WTC11 (cell line): ENCODE measurements at regions not wholly inside any gene's neighbourhood (a gene's known extent, or its start where the extent isn't known, plus 50 kb on each side); places are given as distances from the start of the nearest gene placed in this dataset.
A peak's percentile ranks its signal among the peaks of the same experiment; 100 is the strongest.

Experiments used
- ATAC-seq: fragments of 200-7000 bp; cut with Tn5 transposase; 2 replicates; pipeline ENCODE4 v1.10.0; 2021; ENCODE audit warnings: mild to moderate bottlenecking, moderate library complexity
- CTCF ChIA-PET: fragments of 300-600 bp; sonication (Branson Sonifier 250); formaldehyde crosslinking; loops from one replicate; lab custom pipeline; 2021; ENCODE audit warnings: antibody characterized with exemption; lab: Charles Lee
- POLR2A ChIA-PET: fragments of 350-600 bp; sonication (Branson Sonifier 250); formaldehyde crosslinking; loops from one replicate; lab custom pipeline; 2021; ENCODE audit warnings: antibody characterized with exemption; lab: Charles Lee
- DNase-seq: peaks from one replicate; pipeline ENCODE4 v3.0.0; 2021; ENCODE audit warnings: low spot score
- H3K27ac Mint-ChIP-seq: 2 replicates; pipeline ENCODE4 v1.8.0; 2021; ENCODE audit warnings: mixed read lengths
- H3K27me3 Mint-ChIP-seq: 2 replicates; pipeline ENCODE4 v1.8.0; 2021; ENCODE audit warnings: low read depth, mild to moderate bottlenecking, moderate library complexity, mixed read lengths
- H3K36me3 Mint-ChIP-seq: 2 replicates; pipeline ENCODE4 v1.8.0; 2021; ENCODE audit warnings: mixed read lengths
- H3K4me1 Mint-ChIP-seq: 2 replicates; pipeline ENCODE4 v1.8.0; 2022; ENCODE audit warnings: mixed read lengths
- H3K4me3 Mint-ChIP-seq: 2 replicates; pipeline ENCODE4 v1.8.0; 2021; ENCODE audit warnings: mild to moderate bottlenecking, moderate library complexity, mixed read lengths
- H3K9me3 Mint-ChIP-seq: 2 replicates; pipeline ENCODE4 v1.8.0; 2021; ENCODE audit warnings: mixed read lengths
- ATF1 ChIP-seq: sonication (generic); formaldehyde crosslinking; IDR thresholded peaks from 2 replicates; pipeline ENCODE4 v1.8.1; 2023; ENCODE audit warnings: mild to moderate bottlenecking, moderate library complexity, missing genetic modification reagents
- CBFB ChIP-seq: sonication (generic); formaldehyde crosslinking; IDR thresholded peaks from 2 replicates; pipeline ENCODE4 v1.8.1; 2022; ENCODE audit warnings: mild to moderate bottlenecking, low read depth, missing genetic modification reagents
- FOXJ3 ChIP-seq: sonication (generic); formaldehyde crosslinking; IDR thresholded peaks from 2 replicates; pipeline ENCODE4 v1.9.0; 2021; ENCODE audit warnings: missing genetic modification reagents, mild to moderate bottlenecking, borderline replicate concordance
- GABPB1 ChIP-seq: sonication (generic); formaldehyde crosslinking; IDR thresholded peaks from 2 replicates; pipeline ENCODE4 v1.8.1; 2023; ENCODE audit warnings: mild to moderate bottlenecking, missing genetic modification reagents
- NR2C2 ChIP-seq: sonication (generic); formaldehyde crosslinking; IDR thresholded peaks from 2 replicates; pipeline ENCODE4 v1.8.0; 2022; ENCODE audit warnings: mild to moderate bottlenecking, missing genetic modification reagents
- OVOL2 ChIP-seq: fragments of 250-450 bp; sonication (Bioruptor Pico); IDR thresholded peaks from 2 replicates; pipeline ENCODE4 v1.9.0; 2021; ENCODE audit warnings: mild to moderate bottlenecking, borderline replicate concordance
- RELA ChIP-seq: sonication (generic); formaldehyde crosslinking; IDR thresholded peaks from 2 replicates; pipeline ENCODE4 v1.8.1; 2022; ENCODE audit warnings: missing genetic modification reagents, mild to moderate bottlenecking, borderline replicate concordance
- SMAD4 ChIP-seq: sonication (generic); formaldehyde crosslinking; IDR thresholded peaks from 2 replicates; pipeline ENCODE4 v1.8.0; 2022; ENCODE audit warnings: mild to moderate bottlenecking, missing genetic modification reagents
- SOX15 ChIP-seq: fragments of 250-450 bp; sonication (Bioruptor Pico); IDR thresholded peaks from 2 replicates; pipeline ENCODE4 v1.9.0; 2021; ENCODE audit warnings: mild to moderate bottlenecking
- SP1 ChIP-seq: sonication (generic); formaldehyde crosslinking; conservative IDR thresholded peaks from 2 replicates; pipeline ENCODE4 v1.8.1; 2022; ENCODE audit warnings: missing genetic modification reagents
- ZNF138 ChIP-seq: sonication (generic); formaldehyde crosslinking; conservative IDR thresholded peaks from 2 replicates; pipeline ENCODE4 v1.8.1; 2022; ENCODE audit warnings: mild to moderate bottlenecking, moderate library complexity, missing genetic modification reagents
- ZNF219 ChIP-seq: sonication (generic); formaldehyde crosslinking; IDR thresholded peaks from 2 replicates; pipeline ENCODE4 v1.8.0; 2023; ENCODE audit warnings: missing genetic modification reagents, mild to moderate bottlenecking, borderline replicate concordance
- ZNF263 ChIP-seq: sonication (generic); formaldehyde crosslinking; IDR thresholded peaks from 2 replicates; pipeline ENCODE4 v1.8.1; 2022; ENCODE audit warnings: low read depth, mild to moderate bottlenecking, moderate library complexity, missing genetic modification reagents
- ZNF317 ChIP-seq: sonication (generic); formaldehyde crosslinking; IDR thresholded peaks from 2 replicates; pipeline ENCODE4 v1.8.1; 2023; ENCODE audit warnings: low read depth, mild to moderate bottlenecking, moderate library complexity, missing genetic modification reagents, borderline replicate concordance
- ZNF396 ChIP-seq: fragments of 250-450 bp; sonication (Bioruptor Pico); IDR thresholded peaks from 2 replicates; pipeline ENCODE4 v1.8.0; 2021; ENCODE audit warnings: mild to moderate bottlenecking, moderate library complexity, borderline replicate concordance
- TF ChIP-seq, protein P1 (sequence below): sonication (generic); formaldehyde crosslinking; IDR thresholded peaks from 2 replicates; pipeline ENCODE4 v1.8.1; 2022; ENCODE audit warnings: mild to moderate bottlenecking, moderate library complexity, missing genetic modification reagents
- TF ChIP-seq, protein P2 (sequence below): sonication (generic); formaldehyde crosslinking; IDR thresholded peaks from 2 replicates; pipeline ENCODE4 v1.8.0; 2022; ENCODE audit warnings: mild to moderate bottlenecking, missing genetic modification reagents
- TF ChIP-seq, protein P3 (sequence below): fragments of 250-450 bp; sonication (Bioruptor Pico); conservative IDR thresholded peaks from 2 replicates; pipeline ENCODE4 v1.9.0; 2021; ENCODE audit warnings: mild to moderate bottlenecking
- TF ChIP-seq, protein P4 (sequence below): sonication (generic); formaldehyde crosslinking; IDR thresholded peaks from 2 replicates; pipeline ENCODE4 v1.8.0; 2022; ENCODE audit warnings: mild to moderate bottlenecking, missing genetic modification reagents
- TF ChIP-seq, protein P5 (sequence below): sonication (generic); formaldehyde crosslinking; IDR thresholded peaks from 2 replicates; pipeline ENCODE4 v1.8.0; 2022; ENCODE audit warnings: mild to moderate bottlenecking, missing genetic modification reagents

DNA sequence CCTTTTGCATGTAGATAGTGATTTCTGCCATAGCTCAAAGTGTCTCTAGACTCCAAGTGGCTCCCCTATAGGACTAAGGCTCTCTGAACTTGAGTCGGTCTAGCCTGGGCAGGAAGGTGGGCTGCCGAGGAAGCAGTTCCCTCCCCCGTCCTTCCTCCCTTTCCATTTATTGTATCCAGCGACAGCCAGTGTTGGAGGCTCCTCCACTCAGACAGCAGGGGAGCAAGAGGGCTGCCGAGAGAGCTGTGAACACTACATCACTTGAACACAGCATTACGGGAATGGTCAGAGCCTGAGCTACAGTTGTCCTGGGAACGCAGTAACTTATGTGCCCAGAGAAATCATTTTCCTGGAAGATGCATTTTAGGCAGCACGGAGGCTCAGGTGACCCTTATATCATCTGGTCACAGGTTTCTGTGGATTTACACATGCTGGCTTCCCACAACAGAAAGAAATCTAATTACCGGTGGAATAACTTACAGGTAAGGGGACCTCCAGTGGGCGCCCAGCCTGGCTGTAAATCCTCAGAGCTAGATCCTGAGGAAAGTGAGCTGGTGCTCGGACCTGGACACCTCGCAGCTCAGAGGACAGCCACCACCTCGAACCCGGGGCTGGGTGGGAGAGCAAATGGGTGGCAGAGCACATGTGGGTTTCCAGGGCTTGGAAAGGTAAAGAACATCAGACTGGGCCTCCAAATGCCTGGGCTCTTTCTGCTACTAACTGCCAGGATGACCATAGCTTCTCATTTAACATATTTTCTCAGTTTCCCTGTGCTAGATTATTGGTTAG lies 197.1 kb downstream of the UACA start:
- no peaks in the 10 kb centered on the region for H3K36me3 Mint-ChIP-seq
- H3K27ac Mint-ChIP-seq = no peak overlapping the region
- no peak for DNase-seq
- POLR2A ChIA-PET = interaction anchor here (0.8 kb wide), 1 partner anchor 24 kb away, joined by 3 read pairs; no protein-coding TSS in a partner anchor
- TF ChIP-seq ZNF317 (CRISPR knock-in tag) = no peak
- no peak for TF ChIP-seq ZNF138 (CRISPR knock-in tag)
- TF ChIP-seq, protein P1, sequence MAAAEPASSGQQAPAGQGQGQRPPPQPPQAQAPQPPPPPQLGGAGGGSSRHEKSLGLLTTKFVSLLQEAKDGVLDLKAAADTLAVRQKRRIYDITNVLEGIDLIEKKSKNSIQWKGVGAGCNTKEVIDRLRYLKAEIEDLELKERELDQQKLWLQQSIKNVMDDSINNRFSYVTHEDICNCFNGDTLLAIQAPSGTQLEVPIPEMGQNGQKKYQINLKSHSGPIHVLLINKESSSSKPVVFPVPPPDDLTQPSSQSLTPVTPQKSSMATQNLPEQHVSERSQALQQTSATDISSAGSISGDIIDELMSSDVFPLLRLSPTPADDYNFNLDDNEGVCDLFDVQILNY (CRISPR knock-in tag) = no peak
- no peak for TF ChIP-seq SMAD4 (CRISPR knock-in tag)
- TF ChIP-seq ZNF396 (CRISPR knock-in tag) = no peak
- TF ChIP-seq, protein P2, sequence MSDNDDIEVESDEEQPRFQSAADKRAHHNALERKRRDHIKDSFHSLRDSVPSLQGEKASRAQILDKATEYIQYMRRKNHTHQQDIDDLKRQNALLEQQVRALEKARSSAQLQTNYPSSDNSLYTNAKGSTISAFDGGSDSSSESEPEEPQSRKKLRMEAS (CRISPR knock-in tag) = no peak
- TF ChIP-seq, protein P3, sequence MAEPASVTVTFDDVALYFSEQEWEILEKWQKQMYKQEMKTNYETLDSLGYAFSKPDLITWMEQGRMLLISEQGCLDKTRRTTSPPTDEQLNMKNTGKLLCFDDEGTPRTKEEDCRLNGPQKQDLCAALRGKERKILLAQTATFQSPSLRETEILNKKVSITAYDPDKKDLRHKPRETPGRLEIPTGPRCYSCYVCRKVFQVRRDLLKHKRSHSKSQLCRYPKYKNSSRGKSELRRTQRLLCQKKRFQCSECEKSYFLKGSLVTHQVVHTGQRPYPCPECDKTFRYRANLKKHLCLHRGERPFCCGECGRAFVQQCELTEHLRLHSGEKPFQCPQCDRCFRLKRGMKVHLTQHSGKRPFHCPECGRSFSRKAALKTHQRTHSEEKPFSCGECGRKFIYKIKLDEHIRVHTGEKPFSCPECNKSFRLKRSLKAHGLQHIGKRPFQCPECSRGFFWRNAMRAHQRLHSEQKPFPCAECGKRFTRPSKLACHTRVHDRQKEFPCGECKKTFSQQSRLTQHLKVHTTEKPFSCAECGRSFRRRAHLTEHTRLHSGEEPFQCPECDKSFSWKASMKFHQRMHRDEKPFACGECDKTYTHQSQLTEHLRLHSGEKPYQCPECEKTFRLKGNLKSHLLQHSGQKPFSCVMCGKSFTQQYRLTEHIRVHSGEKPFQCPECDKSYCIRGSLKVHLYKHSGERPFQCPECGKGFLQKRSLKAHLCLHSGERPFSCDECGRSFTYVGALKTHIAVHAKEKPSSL (CRISPR knock-in tag) = no peak
- no peak for TF ChIP-seq FOXJ3 (CRISPR knock-in tag)
- no peak for TF ChIP-seq ATF1 (CRISPR knock-in tag)
- TF ChIP-seq, protein P4, sequence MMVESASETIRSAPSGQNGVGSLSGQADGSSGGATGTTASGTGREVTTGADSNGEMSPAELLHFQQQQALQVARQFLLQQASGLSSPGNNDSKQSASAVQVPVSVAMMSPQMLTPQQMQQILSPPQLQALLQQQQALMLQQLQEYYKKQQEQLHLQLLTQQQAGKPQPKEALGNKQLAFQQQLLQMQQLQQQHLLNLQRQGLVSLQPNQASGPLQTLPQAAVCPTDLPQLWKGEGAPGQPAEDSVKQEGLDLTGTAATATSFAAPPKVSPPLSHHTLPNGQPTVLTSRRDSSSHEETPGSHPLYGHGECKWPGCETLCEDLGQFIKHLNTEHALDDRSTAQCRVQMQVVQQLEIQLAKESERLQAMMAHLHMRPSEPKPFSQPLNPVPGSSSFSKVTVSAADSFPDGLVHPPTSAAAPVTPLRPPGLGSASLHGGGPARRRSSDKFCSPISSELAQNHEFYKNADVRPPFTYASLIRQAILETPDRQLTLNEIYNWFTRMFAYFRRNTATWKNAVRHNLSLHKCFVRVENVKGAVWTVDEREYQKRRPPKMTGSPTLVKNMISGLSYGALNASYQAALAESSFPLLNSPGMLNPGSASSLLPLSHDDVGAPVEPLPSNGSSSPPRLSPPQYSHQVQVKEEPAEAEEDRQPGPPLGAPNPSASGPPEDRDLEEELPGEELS = no peak
- no peak for TF ChIP-seq ZNF219
- TF ChIP-seq CBFB (CRISPR knock-in tag) = no peak
- TF ChIP-seq, protein P5, sequence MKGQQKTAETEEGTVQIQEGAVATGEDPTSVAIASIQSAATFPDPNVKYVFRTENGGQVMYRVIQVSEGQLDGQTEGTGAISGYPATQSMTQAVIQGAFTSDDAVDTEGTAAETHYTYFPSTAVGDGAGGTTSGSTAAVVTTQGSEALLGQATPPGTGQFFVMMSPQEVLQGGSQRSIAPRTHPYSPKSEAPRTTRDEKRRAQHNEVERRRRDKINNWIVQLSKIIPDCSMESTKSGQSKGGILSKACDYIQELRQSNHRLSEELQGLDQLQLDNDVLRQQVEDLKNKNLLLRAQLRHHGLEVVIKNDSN (CRISPR knock-in tag) = no peak
- no peak for TF ChIP-seq NR2C2 (CRISPR knock-in tag)
- TF ChIP-seq SP1 = no peak
- TF ChIP-seq RELA (CRISPR knock-in tag) = no peak
- TF ChIP-seq GABPB1 (CRISPR knock-in tag) = no peak
- TF ChIP-seq OVOL2 = no peak
- no peak for TF ChIP-seq ZNF263 (CRISPR knock-in tag)
- no peak for TF ChIP-seq SOX15 (CRISPR knock-in tag)
- TF ChIP-seq, all 79 proteins: peak for 0
- ATAC-seq = peak; percentile 89
- Mint-ChIP-seq H3K4me3 (no peak overlapping the region), H3K27me3 (no peaks in the 10 kb centered on the region), H3K4me1 (peaks cover 6% of the 10 kb centered on the region), H3K9me3 (no peaks in the 10 kb centered on the region)
- CTCF ChIA-PET = interaction anchor here (0.5 to 2.0 kb wide), 10 partner anchors 10 to 309 kb away, joined by 3 to 14 read pairs (median 4); no protein-coding TSS in a partner anchor
